H1 (cell line): ENCODE measurements at regions not wholly inside any gene's neighbourhood (a gene's known extent, or its start where the extent isn't known, plus 50 kb on each side); places are given as distances from the start of the nearest gene placed in this dataset.

Source experiments
- CTCF ChIA-PET: fragments of 300-600 bp; sonication (Branson Sonifier 250); formaldehyde crosslinking; loops from one replicate; lab custom pipeline; 2021; ENCODE audit not compliant: partially characterized antibody; lab: Charles Lee
- POLR2A ChIA-PET: fragments of 300-600 bp; sonication (Branson Sonifier 250); formaldehyde crosslinking; loops from one replicate; lab custom pipeline; 2021; ENCODE audit warnings: inconsistent platforms; ENCODE audit not compliant: partially characterized antibody; lab: Charles Lee
- DNase-seq, 2 experiments: peaks; one replicate each; pipeline versions ENCODE4 v3.0.0 to v3.0.0-alpha.2; 2010 to 2022; ENCODE audit warnings: low spot score in 2 of 2, low read depth in 1 of 2, mixed read lengths in 1 of 2
- FAIRE-seq: peaks from 2 replicates; lab custom pipeline; 2011; peaks lifted over from hg19 to GRCh38; lab: Jason Lieb, UNC
- H2AFZ ChIP-seq: 2 replicates; pipeline ENCODE4 v1.8.1; 2012; ENCODE audit warnings: low read length, inconsistent platforms
- H2AK5ac ChIP-seq: 2 replicates; pipeline ENCODE4 v1.6.1; 2013; ENCODE audit warnings: low read depth, low read length
- H2BK120ac ChIP-seq: replicated peaks from 2 replicates; pipeline ENCODE3; 2013; ENCODE audit warnings: low read depth, low read length, inconsistent platforms
- H2BK12ac ChIP-seq: 2 replicates; pipeline ENCODE4 v1.6.1; 2013; ENCODE audit warnings: low read depth, low read length
- H2BK15ac ChIP-seq: 2 replicates; pipeline ENCODE4 v1.6.1; 2013; ENCODE audit warnings: low read length
- H2BK20ac ChIP-seq: 2 replicates; pipeline ENCODE4 v1.6.1; 2013; ENCODE audit warnings: low read length
- H2BK5ac ChIP-seq: 2 replicates; pipeline ENCODE4 v1.6.1; 2013; ENCODE audit warnings: low read depth, low read length
- H3K14ac ChIP-seq: 2 replicates; pipeline ENCODE4 v1.6.1; 2013; ENCODE audit warnings: inconsistent platforms; ENCODE audit not compliant: insufficient read length
- H3K18ac ChIP-seq: 2 replicates; pipeline ENCODE4 v1.6.1; 2013; ENCODE audit warnings: low read length; ENCODE audit errors: extremely low read depth
- H3K23ac ChIP-seq: 2 replicates; pipeline ENCODE4 v1.6.1; 2013; ENCODE audit warnings: inconsistent platforms; ENCODE audit not compliant: insufficient read length
- H3K23me2 ChIP-seq: 2 replicates; pipeline ENCODE4 v1.6.1; 2013; ENCODE audit warnings: low read depth, low read length
- H3K27ac ChIP-seq: 2 replicates; pipeline ENCODE4 v1.6.1; 2011; ENCODE audit warnings: low read depth, low read length, inconsistent platforms
- H3K27me3 ChIP-seq, 4 experiments: replicated peaks in 1 of 4; 1 replicate in 1 of 4; 2 replicates in 3 of 4; pipeline versions ENCODE4 v1.6.1 to v1.8.1; 2011 to 2013; ENCODE audit warnings: low read length in 3 of 4, mild to moderate bottlenecking in 3 of 4, inconsistent platforms in 2 of 4, mixed read lengths in 2 of 4, moderate library complexity in 1 of 4; ENCODE audit not compliant: control insufficient read depth in 3 of 4, insufficient read depth in 3 of 4; ENCODE audit errors: extremely low read depth in 1 of 4
- H3K36me3 ChIP-seq, 4 experiments: 2 replicates each; pipeline versions ENCODE4 v1.6.1 to v1.8.1; 2011 to 2013; ENCODE audit warnings: mild to moderate bottlenecking in 4 of 4, low read length in 3 of 4, moderate library complexity in 2 of 4, control low read depth in 1 of 4, inconsistent platforms in 1 of 4; ENCODE audit not compliant: insufficient read depth in 4 of 4, control insufficient read depth in 2 of 4
- H3K4ac ChIP-seq: replicated peaks from 2 replicates; pipeline ENCODE3; 2013; ENCODE audit warnings: low read length, low read depth, mixed read lengths, inconsistent platforms; ENCODE audit not compliant: insufficient read length
- H3K4me1 ChIP-seq, 4 experiments: replicated peaks in 1 of 4; 1 replicate in 1 of 4; 2 replicates in 3 of 4; pipeline versions ENCODE4 v1.6.1 to v1.8.1; 2011 to 2013; ENCODE audit warnings: low read length in 3 of 4, inconsistent platforms in 2 of 4, mixed read lengths in 1 of 4; ENCODE audit not compliant: insufficient read depth in 4 of 4, control insufficient read depth in 3 of 4
- H3K4me2 ChIP-seq, 2 experiments: 2 replicates each; pipeline versions ENCODE4 v1.6.1 to v1.8.1; 2011 to 2013; ENCODE audit warnings: low read depth in 2 of 2, low read length in 2 of 2, control low read depth in 1 of 2, inconsistent platforms in 1 of 2, mild to moderate bottlenecking in 1 of 2; ENCODE audit not compliant: insufficient read depth in 1 of 2
- H3K4me3 ChIP-seq, 4 experiments: fragments of 200-600, 300-600 bp in 1 of 4; sonication (generic), shearing (Covaris generic), sonication (Bioruptor Twin) in 1 of 4; 2 replicates each; pipeline versions ENCODE4 v1.5.1 to v1.8.1; 2011 to 2016; ENCODE audit warnings: low read length in 4 of 4, low read depth in 3 of 4, control low read depth in 2 of 4, inconsistent platforms in 2 of 4, mild to moderate bottlenecking in 2 of 4, mixed read lengths in 1 of 4, moderate library complexity in 1 of 4; ENCODE audit not compliant: insufficient read depth in 2 of 4; ENCODE audit errors: extremely low read depth in 1 of 4
- H3K56ac ChIP-seq: replicated peaks from 2 replicates; pipeline ENCODE3; 2013; ENCODE audit warnings: low read depth, mild to moderate bottlenecking, mixed read lengths, low read length, inconsistent platforms; ENCODE audit not compliant: insufficient read length
- H3K79me1 ChIP-seq: 2 replicates; pipeline ENCODE4 v1.6.1; 2013; ENCODE audit warnings: low read depth, low read length, control low read depth
- H3K79me2 ChIP-seq, 2 experiments: 2 replicates each; pipeline versions ENCODE4 v1.6.1 to v1.8.1; 2012 to 2013; ENCODE audit warnings: low read length in 2 of 2, mild to moderate bottlenecking in 2 of 2, inconsistent platforms in 1 of 2; ENCODE audit not compliant: insufficient read depth in 2 of 2, control insufficient read depth in 1 of 2
- H3K9ac ChIP-seq, 4 experiments: replicated peaks in 1 of 4; 1 replicate in 1 of 4; 2 replicates in 3 of 4; pipeline versions ENCODE4 v1.6.1 to v1.8.1; 2011 to 2013; ENCODE audit warnings: low read depth in 3 of 4, low read length in 3 of 4, control low read depth in 2 of 4, mild to moderate bottlenecking in 2 of 4, moderate library complexity in 2 of 4, inconsistent platforms in 1 of 4; ENCODE audit errors: extremely low read depth in 1 of 4
- H3K9me3 ChIP-seq, 2 experiments: 2 replicates each; pipeline versions ENCODE4 v1.6.1 to v1.8.1; 2012 to 2013; ENCODE audit warnings: mild to moderate bottlenecking in 2 of 2, moderate library complexity in 2 of 2, control low read depth in 1 of 2, inconsistent platforms in 1 of 2, low read depth in 1 of 2, low read length in 1 of 2, mixed read lengths in 1 of 2; ENCODE audit not compliant: insufficient read depth in 2 of 2
- H4K20me1 ChIP-seq, 2 experiments: replicated peaks in 1 of 2; 2 replicates each; pipeline versions ENCODE3 to v1.8.1; 2011 to 2013; ENCODE audit warnings: inconsistent platforms in 2 of 2, low read length in 2 of 2, mild to moderate bottlenecking in 1 of 2; ENCODE audit not compliant: insufficient read depth in 2 of 2, control insufficient read depth in 1 of 2
- H4K5ac ChIP-seq: 2 replicates; pipeline ENCODE4 v1.6.1; 2013; ENCODE audit warnings: low read length, low read depth, mixed read lengths, inconsistent platforms; ENCODE audit not compliant: insufficient read length
- H4K8ac ChIP-seq: 2 replicates; pipeline ENCODE4 v1.8.0; 2013; ENCODE audit warnings: mild to moderate bottlenecking, moderate library complexity, low read length, inconsistent platforms; ENCODE audit not compliant: insufficient read depth; ENCODE audit errors: extremely low read depth
- H4K91ac ChIP-seq: replicated peaks from 2 replicates; pipeline ENCODE3; 2013; ENCODE audit warnings: low read length, mixed read lengths, inconsistent platforms; ENCODE audit not compliant: insufficient read length
- ATF3 ChIP-seq: IDR thresholded peaks from 2 replicates; pipeline ENCODE4 v1.6.1; 2011; ENCODE audit warnings: low read depth, mild to moderate bottlenecking, low read length; ENCODE audit not compliant: insufficient read depth
- BRCA1 ChIP-seq: IDR thresholded peaks from 2 replicates; pipeline ENCODE4 v1.6.1; 2012; ENCODE audit warnings: low read depth, low read length, improper control_type of control experiment
- CHD1 ChIP-seq: IDR thresholded peaks from 2 replicates; pipeline ENCODE4 v1.6.1; 2012; ENCODE audit warnings: low read depth, low read length, improper control_type of control experiment
- CHD2 ChIP-seq: IDR thresholded peaks from 2 replicates; pipeline ENCODE4 v1.6.1; 2012; ENCODE audit warnings: low read length, improper control_type of control experiment
- FOSL1 ChIP-seq: IDR thresholded peaks from 2 replicates; pipeline ENCODE4 v1.6.1; 2011; ENCODE audit warnings: mild to moderate bottlenecking, low read depth, low read length, moderate library complexity; ENCODE audit not compliant: insufficient read depth
- NRF1 ChIP-seq: IDR thresholded peaks from 2 replicates; pipeline ENCODE4 v1.6.1; 2011; ENCODE audit warnings: mild to moderate bottlenecking, low read depth, low read length, improper control_type of control experiment
- SIX5 ChIP-seq: IDR thresholded peaks from 2 replicates; pipeline ENCODE4 v1.6.1; 2011; ENCODE audit warnings: mild to moderate bottlenecking, low read depth, low read length
- SP2 ChIP-seq: IDR thresholded peaks from 2 replicates; pipeline ENCODE4 v1.6.1; 2012; ENCODE audit warnings: mild to moderate bottlenecking, low read length, inconsistent platforms
- TAF1 ChIP-seq: IDR thresholded peaks from 2 replicates; pipeline ENCODE4 v1.6.1; 2011; ENCODE audit warnings: mild to moderate bottlenecking, low read depth, low read length
- ZNF274 ChIP-seq: IDR thresholded peaks from 2 replicates; pipeline ENCODE4 v1.7.0; 2012; ENCODE audit warnings: low read length, borderline replicate concordance; ENCODE audit errors: extremely low read depth
- WGBS, 2 experiments: shearing (Covaris generic) in 1 of 2; methylation state at CpG; one replicate each; pipeline versions ENCODE4 v1.1.6 to v1.1.7; 2013 to 2015; ENCODE audit warnings: low lambda C conversion rate in 2 of 2, mixed read lengths in 2 of 2, inconsistent platforms in 1 of 2, low coverage in 1 of 2, missing lambda C conversion rate in 1 of 2; ENCODE audit not compliant: insufficient replicate concordance in 2 of 2, insufficient coverage in 1 of 2, insufficient read length in 1 of 2; ENCODE audit errors: extremely low coverage in 1 of 2, missing lambda C conversion rate in 1 of 2; 5-methylcytosine and 5-hydroxymethylcytosine counted together
- TF ChIP-seq, protein P1 (sequence below): IDR thresholded peaks from 2 replicates; pipeline ENCODE4 v1.6.1; 2011; ENCODE audit warnings: low read length, improper control_type of control experiment
- TF ChIP-seq, protein P2 (sequence below): IDR thresholded peaks from 2 replicates; pipeline ENCODE4 v1.6.1; 2012; ENCODE audit warnings: low read length, inconsistent platforms

- FAIRE-seq (no peak), DNase-seq (no peak)
- WGBS, 2 experiments = 29% methylated on average over 2 of the region's 2 CpGs; no CpG with 5 or more reads in 1 of the 2 experiments
- Histone ChIP-seq H2BK5ac (no peak overlapping the region), H3K4me2 (no peak overlapping the region), H2AK5ac (no peak overlapping the region), H3K14ac (no peak overlapping the region), H2BK12ac (no peak overlapping the region), H3K23me2 (no peaks in the 10 kb centered on the region), H3K79me2 (no peaks in the 10 kb centered on the region), H3K56ac (no peak overlapping the region), H3K18ac (no peak overlapping the region), H4K20me1 (no peaks in the 10 kb centered on the region), H3K4ac (no peak overlapping the region), H3K27ac (no peak overlapping the region), H3K79me1 (no peaks in the 10 kb centered on the region), H3K9ac (no peak overlapping the region), H4K8ac (no peak overlapping the region), H3K23ac (no peak overlapping the region), H2BK120ac (no peak overlapping the region), H2AFZ (no peak overlapping the region), H3K27me3 (no peaks in the 10 kb centered on the region), H3K4me1 (peaks cover 0 to 4% (median 0%) of the 10 kb centered on the region in 4 experiments; a peak in 1 of 7 replicates), H3K4me3 (no peak overlapping the region), H3K9me3 (no peaks in the 10 kb centered on the region; a peak in 2 of 4 replicates), H2BK15ac (no peak overlapping the region), H3K36me3 (no peaks in the 10 kb centered on the region), H2BK20ac (no peak overlapping the region), H4K5ac (no peak overlapping the region), H4K91ac (no peak overlapping the region)
- TF ChIP-seq NRF1 (no peak), TAF1 (no peak), FOSL1 (no peak), BRCA1 (no peak), SIX5 (no peak), ATF3 (no peak), SP2 (no peak), ZNF274 (no peak), CHD2 (no peak), CHD1 (no peak)
- TF ChIP-seq, protein P1, sequence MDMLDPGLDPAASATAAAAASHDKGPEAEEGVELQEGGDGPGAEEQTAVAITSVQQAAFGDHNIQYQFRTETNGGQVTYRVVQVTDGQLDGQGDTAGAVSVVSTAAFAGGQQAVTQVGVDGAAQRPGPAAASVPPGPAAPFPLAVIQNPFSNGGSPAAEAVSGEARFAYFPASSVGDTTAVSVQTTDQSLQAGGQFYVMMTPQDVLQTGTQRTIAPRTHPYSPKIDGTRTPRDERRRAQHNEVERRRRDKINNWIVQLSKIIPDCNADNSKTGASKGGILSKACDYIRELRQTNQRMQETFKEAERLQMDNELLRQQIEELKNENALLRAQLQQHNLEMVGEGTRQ = no peak
- TF ChIP-seq, protein P2, sequence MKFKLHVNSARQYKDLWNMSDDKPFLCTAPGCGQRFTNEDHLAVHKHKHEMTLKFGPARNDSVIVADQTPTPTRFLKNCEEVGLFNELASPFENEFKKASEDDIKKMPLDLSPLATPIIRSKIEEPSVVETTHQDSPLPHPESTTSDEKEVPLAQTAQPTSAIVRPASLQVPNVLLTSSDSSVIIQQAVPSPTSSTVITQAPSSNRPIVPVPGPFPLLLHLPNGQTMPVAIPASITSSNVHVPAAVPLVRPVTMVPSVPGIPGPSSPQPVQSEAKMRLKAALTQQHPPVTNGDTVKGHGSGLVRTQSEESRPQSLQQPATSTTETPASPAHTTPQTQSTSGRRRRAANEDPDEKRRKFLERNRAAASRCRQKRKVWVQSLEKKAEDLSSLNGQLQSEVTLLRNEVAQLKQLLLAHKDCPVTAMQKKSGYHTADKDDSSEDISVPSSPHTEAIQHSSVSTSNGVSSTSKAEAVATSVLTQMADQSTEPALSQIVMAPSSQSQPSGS = no peak
- CTCF ChIA-PET = interaction anchor here (10.1 kb wide), 1 partner anchor 15 kb away, joined by 68 read pairs; no protein-coding TSS in a partner anchor
- POLR2A ChIA-PET = interaction anchor here (0.5 kb wide), 1 partner anchor 319 kb away, joined by 6 read pairs; no protein-coding TSS in a partner anchor
Observed at GRCh38 chr4:86511590-86511989, 82.5 kb upstream of the PTPN13 start.
